Keratinocyte (primary cell): ENCODE measurements at regions not wholly inside any gene's neighbourhood (a gene's known extent, or its start where the extent isn't known, plus 50 kb on each side); places are given as distances from the start of the nearest gene placed in this dataset.
A peak's percentile ranks its signal among the peaks of the same experiment; 100 is the strongest.

Source experiments
- DNase-seq: peaks from one replicate; pipeline ENCODE4 v3.0.0-alpha.2; 2011; ENCODE audit warnings: low read depth, missing footprints, low spot score
- FAIRE-seq: peaks from 2 replicates; lab custom pipeline; 2011; peaks lifted over from hg19 to GRCh38; lab: Jason Lieb, UNC
- H2AFZ ChIP-seq: 2 replicates; pipeline ENCODE4 v1.6.0; 2012; ENCODE audit warnings: low read length, control low read depth, inconsistent platforms; ENCODE audit not compliant: control insufficient read depth
- H3K27ac ChIP-seq: 2 replicates; pipeline ENCODE4 v1.5.1; 2011; ENCODE audit warnings: low read length; ENCODE audit not compliant: control insufficient read depth, insufficient read depth
- H3K27me3 ChIP-seq: 3 replicates; pipeline ENCODE4 v1.6.0; 2011; ENCODE audit warnings: low read length; ENCODE audit not compliant: control insufficient read depth, insufficient read depth; ENCODE audit errors: extremely low read depth
- H3K36me3 ChIP-seq, 2 experiments: 2 replicates in 1 of 2; 3 replicates in 1 of 2; pipeline ENCODE4 v1.5.1; 2011; ENCODE audit warnings: low read length in 2 of 2, mild to moderate bottlenecking in 1 of 2; ENCODE audit not compliant: control insufficient read depth in 2 of 2, insufficient read depth in 2 of 2; ENCODE audit errors: extremely low read depth in 1 of 2
- H3K4me1 ChIP-seq: 3 replicates; pipeline ENCODE4 v1.5.1; 2011; ENCODE audit warnings: low read length; ENCODE audit not compliant: control insufficient read depth, insufficient read depth; ENCODE audit errors: extremely low read depth
- H3K4me2 ChIP-seq: 3 replicates; pipeline ENCODE4 v1.6.0; 2011; ENCODE audit warnings: low read depth, low read length; ENCODE audit not compliant: control insufficient read depth, insufficient read depth; ENCODE audit errors: extremely low read depth
- H3K4me3 ChIP-seq, 3 experiments: fragments of 200-600 bp in 1 of 3; sonication (generic) in 1 of 3; 2 replicates in 2 of 3; 3 replicates in 1 of 3; pipeline ENCODE4 v1.5.1; 2011 to 2016; ENCODE audit warnings: low read length in 3 of 3, mild to moderate bottlenecking in 3 of 3, control low read depth in 2 of 3, inconsistent platforms in 1 of 3, low read depth in 1 of 3, mixed read lengths in 1 of 3, mixed run types in 1 of 3, moderate library complexity in 1 of 3; ENCODE audit not compliant: control insufficient read depth in 2 of 3, insufficient read depth in 2 of 3; ENCODE audit errors: extremely low read depth in 1 of 3
- H3K79me2 ChIP-seq: 2 replicates; pipeline ENCODE4 v1.6.0; 2012; ENCODE audit warnings: low read length; ENCODE audit not compliant: control insufficient read depth, insufficient read depth
- H3K9ac ChIP-seq: 3 replicates; pipeline ENCODE4 v1.6.0; 2011; ENCODE audit warnings: low read length; ENCODE audit not compliant: control insufficient read depth, insufficient read depth; ENCODE audit errors: extremely low read depth
- H3K9me1 ChIP-seq: 3 replicates; pipeline ENCODE4 v1.6.0; 2011; ENCODE audit warnings: low read length; ENCODE audit not compliant: control insufficient read depth, insufficient read depth; ENCODE audit errors: extremely low read depth
- H3K9me3 ChIP-seq: 2 replicates; pipeline ENCODE4 v1.5.1; 2012; ENCODE audit warnings: low read depth, low read length; ENCODE audit not compliant: control insufficient read depth
- H4K20me1 ChIP-seq: 3 replicates; pipeline ENCODE4 v1.6.0; 2011; ENCODE audit warnings: low read length; ENCODE audit not compliant: control insufficient read depth, insufficient read depth; ENCODE audit errors: extremely low read depth
- CTCF ChIP-seq, 3 experiments: IDR thresholded peaks in 1 of 3; conservative IDR thresholded peaks in 1 of 3; optimal IDR thresholded peaks in 1 of 3; 2 replicates in 2 of 3; 3 replicates in 1 of 3; pipeline versions ENCODE3 to v1.5.1; 2011; ENCODE audit warnings: low read length in 3 of 3, mild to moderate bottlenecking in 3 of 3, moderate library complexity in 2 of 3, control low read depth in 1 of 3, inconsistent platforms in 1 of 3; ENCODE audit not compliant: insufficient read depth in 2 of 3; ENCODE audit errors: extremely low read depth in 1 of 3
- EZH2 ChIP-seq: IDR thresholded peaks from one replicate; pipeline ENCODE4 v1.6.1; 2012; ENCODE audit warnings: inconsistent platforms, mild to moderate bottlenecking, low read length, moderate library complexity
- dilution Hi-C: fragments of 300-500 bp; cut with MboI; formaldehyde crosslinking; loops from one replicate; pipeline ENCODE4 v1.7.0; 2020; ENCODE audit warnings: low sequenced_read_pairs; ENCODE audit not compliant: extremely low pct_ligation_motif_present

DNA sequence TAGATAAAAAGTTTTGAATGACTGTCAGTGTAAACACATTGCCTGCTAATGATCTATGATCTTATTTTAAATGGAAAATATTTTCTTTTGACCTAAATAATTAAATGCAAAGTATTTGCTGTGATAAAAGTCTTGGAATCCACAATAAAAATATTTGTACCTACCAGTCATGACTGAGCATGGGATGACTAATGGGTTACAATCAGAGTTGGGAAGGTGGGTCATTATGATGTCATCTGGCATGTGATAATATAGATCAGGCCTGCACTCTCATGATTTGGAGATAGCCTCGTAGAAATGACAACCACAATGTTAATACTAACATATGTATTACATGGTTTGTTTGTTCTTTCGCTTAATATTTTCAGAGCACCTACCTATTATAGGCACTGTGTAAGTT lies 848.8 kb upstream of the KLHL29 start:
- H3K27ac ChIP-seq: no peak overlapping the region
- no peaks in the 10 kb centered on the region for H3K9me3 ChIP-seq
- FAIRE-seq: no peak
- H3K36me3 ChIP-seq: no peaks in the 10 kb centered on the region
- no peak for TF ChIP-seq EZH2
- no peak for TF ChIP-seq CTCF (optimal IDR thresholded peaks at IDR 0.05 in 1 of 3, IDR thresholded peaks at IDR 0.05 in 1 of 3, conservative IDR thresholded peaks at IDR 0.05 in 1 of 3; ENCODE audit: extremely low read depth in 1 of 3, insufficient read depth in 2 of 3, low read length in 3 of 3)
- no peaks in the 10 kb centered on the region for H4K20me1 ChIP-seq
- no peaks in the 10 kb centered on the region for H3K79me2 ChIP-seq
- no peak overlapping the region for H3K4me3 ChIP-seq
- dilution Hi-C loops: no loop called here
- no peaks in the 10 kb centered on the region for H3K27me3 ChIP-seq
- H3K4me2 ChIP-seq: no peak overlapping the region
- DNase-seq: peak; percentile 21
- H3K9me1 ChIP-seq: no peaks in the 10 kb centered on the region
- H3K9ac ChIP-seq: no peak overlapping the region
- no peak overlapping the region for H2AFZ ChIP-seq
- H3K4me1 ChIP-seq: no peaks in the 10 kb centered on the region

GRCh38 chr2:22554453-22554852 lies 830.5 kb upstream of the KLHL29 start:
- Histone ChIP-seq H3K27me3 (no peaks in the 10 kb centered on the region), H4K20me1 (no peaks in the 10 kb centered on the region), H3K79me2 (no peaks in the 10 kb centered on the region), H3K36me3 (no peaks in the 10 kb centered on the region), H3K4me2 (no peak overlapping the region), H3K27ac (no peak overlapping the region), H3K9me3 (no peaks in the 10 kb centered on the region), H3K9ac (no peak overlapping the region), H3K9me1 (no peaks in the 10 kb centered on the region), H2AFZ (no peak overlapping the region), H3K4me1 (no peaks in the 10 kb centered on the region), H3K4me3 (no peak overlapping the region)
- FAIRE-seq (no peak), DNase-seq (no peak)
- TF ChIP-seq EZH2: no peak
- no peak for TF ChIP-seq CTCF (optimal IDR thresholded peaks at IDR 0.05 in 1 of 3, IDR thresholded peaks at IDR 0.05 in 1 of 3, conservative IDR thresholded peaks at IDR 0.05 in 1 of 3; ENCODE audit: extremely low read depth in 1 of 3, insufficient read depth in 2 of 3, low read length in 3 of 3)
- dilution Hi-C loops: no loop called here
